GM21526 (cell line): ENCODE measurements at regions not wholly inside any gene's neighbourhood (a gene's known extent, or its start where the extent isn't known, plus 50 kb on each side); places are given as distances from the start of the nearest gene placed in this dataset.

Experiments
- ATAC-seq: cut with Tn5 transposase; IDR thresholded peaks from one replicate; pipeline ENCODE4 v1.9.1; 2021; ENCODE audit warnings: moderate library complexity; ENCODE audit not compliant: unreplicated experiment, low FRiP score

GRCh38 chr4:177921715-177922114 lies 479.5 kb upstream of the AGA start:
- ATAC-seq = no peak

GRCh38 chr4:177923888-177924287 lies 481.7 kb upstream of the AGA start:
- ATAC-seq = no peak

GRCh38 chr4:177937041-177937440 lies 494.8 kb upstream of the AGA start:
- ATAC-seq = no peak

GRCh38 chr4:177938226-177938625 lies 496.0 kb upstream of the AGA start:
- no peak for ATAC-seq

GRCh38 chr4:177945268-177945667 lies 503.0 kb upstream of the AGA start:
- no peak for ATAC-seq

- no peak for ATAC-seq
Observed at GRCh38 chr4:177947607-177948006, 505.4 kb upstream of the AGA start.

GRCh38 chr4:177948853-177949252 lies 506.6 kb upstream of the AGA start:
- ATAC-seq = no peak

- no peak for ATAC-seq
Observed at GRCh38 chr4:177951026-177951425, 508.8 kb upstream of the AGA start.

GRCh38 chr4:177952723-177953122 lies 510.5 kb upstream of the AGA start:
- no peak for ATAC-seq

GRCh38 chr4:177957596-177958360 lies 515.5 kb upstream of the AGA start:
- no peak for ATAC-seq

- no peak for ATAC-seq
Observed at GRCh38 chr4:177960566-177960965, 518.3 kb upstream of the AGA start.

GRCh38 chr4:177961761-177962380 lies 519.6 kb upstream of the AGA start:
- no peak for ATAC-seq

- ATAC-seq = no peak
Observed at GRCh38 chr4:177964061-177964460, 521.8 kb upstream of the AGA start.

- ATAC-seq = no peak
Observed at GRCh38 chr4:177964693-177965168, 522.5 kb upstream of the AGA start.

GRCh38 chr4:177967328-177967727 lies 525.1 kb upstream of the AGA start:
- ATAC-seq = no peak

GRCh38 chr4:177968817-177969442 lies 526.7 kb upstream of the AGA start:
- no peak for ATAC-seq

- no peak for ATAC-seq
Observed at GRCh38 chr4:177974461-177974860, 532.2 kb upstream of the AGA start.

GRCh38 chr4:177975315-177975987 lies 533.2 kb upstream of the AGA start:
- ATAC-seq = no peak

- no peak for ATAC-seq
Observed at GRCh38 chr4:177986236-177986635, 544.0 kb upstream of the AGA start.

- no peak for ATAC-seq
Observed at GRCh38 chr4:177987896-177988295, 545.7 kb upstream of the AGA start.
